NCI-H748 (cell line): ENCODE measurements at regions not wholly inside any gene's neighbourhood (a gene's known extent, or its start where the extent isn't known, plus 50 kb on each side); places are given as distances from the start of the nearest gene placed in this dataset.

Experiments
- DNase-seq: peaks from one replicate; lab custom pipeline; 2025; ENCODE audit not compliant: unreplicated experiment; lab: John Stamatoyannopoulos, UW

DNA sequence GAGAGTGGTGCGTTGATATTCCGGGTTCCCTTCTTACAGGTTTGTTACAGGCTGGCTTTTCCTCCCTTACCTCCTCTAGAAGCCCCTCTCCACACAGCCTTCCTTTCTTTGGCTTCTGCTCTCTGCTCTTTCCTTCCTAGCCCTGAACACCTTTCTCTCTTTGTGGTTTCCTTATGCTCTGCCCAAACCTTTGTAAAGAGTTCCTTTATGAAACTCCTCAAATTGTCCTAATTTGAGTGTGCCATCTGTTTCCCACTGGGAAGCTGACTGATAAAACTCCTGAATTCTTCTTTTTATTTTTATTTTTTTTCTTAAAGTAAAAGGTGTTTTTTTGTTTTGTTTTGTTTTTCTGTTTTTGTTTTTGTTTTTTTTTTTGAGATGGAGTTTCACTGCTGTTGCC lies 60.1 kb upstream of the OTX2 start:
- DNase-seq, result no peak

DNA sequence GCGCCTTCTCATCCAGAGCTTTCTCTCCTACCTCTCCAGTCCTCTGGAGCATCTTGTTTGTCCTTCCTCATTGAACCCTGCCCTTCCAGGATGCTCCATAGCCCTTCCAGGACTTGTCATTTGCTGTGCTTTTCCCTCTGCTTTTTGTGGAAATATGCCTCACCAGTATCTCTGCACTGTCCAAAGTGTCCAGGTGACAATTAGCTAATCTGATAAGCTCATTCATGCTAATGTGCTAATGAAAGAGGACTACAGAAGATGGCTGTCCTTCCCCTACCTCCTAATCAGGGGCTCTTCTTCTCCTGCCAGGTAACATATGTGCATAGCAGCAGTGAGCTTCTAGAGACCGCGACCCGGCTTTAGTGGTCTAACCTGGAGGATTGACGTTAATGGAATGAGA lies 58.4 kb upstream of the OTX2 start:
- DNase-seq, result no peak

DNA sequence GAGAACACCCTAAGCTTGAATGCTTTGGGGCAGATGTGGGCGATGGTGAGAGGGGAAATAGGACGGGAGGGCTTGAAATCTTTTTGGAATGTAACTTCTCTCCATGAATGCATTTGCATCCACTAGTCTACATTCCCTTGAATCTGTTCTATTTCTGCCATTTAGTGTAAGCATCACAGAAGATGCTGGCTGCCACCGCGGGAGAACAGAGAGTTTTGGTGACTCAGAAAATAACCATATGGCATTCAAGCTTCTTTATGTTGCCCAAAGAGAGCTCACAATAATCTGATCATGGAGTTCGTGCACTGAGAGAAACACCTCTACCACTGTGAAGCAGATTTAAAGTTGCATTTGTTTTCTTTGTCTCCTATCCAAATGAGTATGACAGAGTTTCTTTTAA lies 52.6 kb upstream of the OTX2 start:
- DNase-seq, result no peak

GRCh38 chr14:56860441-56860840 lies 50.2 kb upstream of the OTX2 start:
- peak; percentile 15 for DNase-seq
